GM12865 (cell line): ENCODE measurements at regions not wholly inside any gene's neighbourhood (a gene's known extent, or its start where the extent isn't known, plus 50 kb on each side); places are given as distances from the start of the nearest gene placed in this dataset.

Experiments
- DNase-seq: peaks from one replicate; pipeline ENCODE4 v3.0.0; 2010; ENCODE audit warnings: low read depth
- H3K4me3 ChIP-seq: 2 replicates; pipeline ENCODE4 v1.5.1; 2011; ENCODE audit warnings: mild to moderate bottlenecking, low read depth, low read length, control low read depth
- CTCF ChIP-seq: IDR thresholded peaks from 2 replicates; pipeline ENCODE4 v1.5.1; 2011; ENCODE audit warnings: low read length, control low read depth, low read depth, inconsistent platforms; ENCODE audit not compliant: insufficient read depth; ENCODE audit errors: missing control alignments

DNA sequence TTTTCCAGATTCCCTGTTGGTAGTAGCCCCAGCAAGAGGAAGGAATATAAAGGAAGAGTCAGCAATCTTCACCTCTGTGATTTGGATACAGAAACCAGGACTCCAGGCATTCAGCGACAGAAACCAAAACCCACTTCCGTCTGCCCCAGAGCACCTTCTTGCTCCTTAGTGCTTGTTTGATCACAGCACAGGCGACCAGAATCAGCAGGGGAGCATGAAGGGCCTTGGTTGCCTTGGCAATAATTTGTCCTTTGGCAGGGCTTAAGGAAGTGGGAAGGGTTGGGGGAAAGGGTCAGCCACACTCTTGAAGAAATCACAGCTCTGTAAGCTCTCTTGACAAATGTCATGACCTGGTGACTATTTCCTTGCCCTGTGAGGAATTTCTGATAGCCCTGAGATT is 379.6 kb downstream of the OTUD1 start:
- no peak overlapping the region for H3K4me3 ChIP-seq
- no peak for TF ChIP-seq CTCF
- DNase-seq: peak; percentile 1

- TF ChIP-seq CTCF: no peak
- no peak for DNase-seq
- H3K4me3 ChIP-seq: no peak overlapping the region
These were observed 381.9 kb downstream of the OTUD1 start for GRCh38 chr10:23820792-23821191.

- TF ChIP-seq CTCF: no peak
- DNase-seq: no peak
- H3K4me3 ChIP-seq: no peak overlapping the region
These were observed 384.1 kb upstream of the KIAA1217 start for GRCh38 chr10:23824822-23825221.

- peak; percentile 13 for DNase-seq
- no peak overlapping the region for H3K4me3 ChIP-seq
These were observed 382.5 kb upstream of the KIAA1217 start for GRCh38 chr10:23826421-23826820.

DNA sequence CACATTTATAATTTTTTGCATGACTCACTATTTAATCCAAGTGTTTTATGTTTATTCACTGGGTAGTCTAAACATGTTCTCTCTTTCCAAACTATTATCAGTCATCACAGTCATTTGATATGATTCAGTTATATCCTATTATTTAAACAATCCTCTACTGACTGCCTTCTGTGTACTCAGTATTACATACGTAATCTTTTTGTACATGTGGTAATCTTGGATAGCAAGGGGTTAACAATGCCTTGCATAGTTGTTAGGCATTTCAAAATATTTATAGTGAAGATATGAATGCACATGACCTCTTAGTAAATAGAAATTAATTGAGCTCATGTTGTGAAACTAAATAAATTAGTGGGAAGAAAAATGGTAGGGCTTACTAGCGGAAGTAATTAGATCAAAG is 379.4 kb upstream of the KIAA1217 start:
- DNase-seq: no peak
- no peak for TF ChIP-seq CTCF

More at GRCh38 chr10:23826421-23826820, 382.5 kb upstream of the KIAA1217 start:
- no peak for TF ChIP-seq CTCF

GRCh38 chr10:23834091-23834490 is 374.8 kb upstream of the KIAA1217 start:
- TF ChIP-seq CTCF: no peak
- DNase-seq: no peak
- H3K4me3 ChIP-seq: no peak overlapping the region

More for the DNA sequence above, 379.4 kb upstream of the KIAA1217 start:
- H3K4me3 ChIP-seq: no peak overlapping the region

- H3K4me3 ChIP-seq: no peak overlapping the region
- no peak for TF ChIP-seq CTCF
- no peak for DNase-seq
These were observed 358.3 kb upstream of the KIAA1217 start for GRCh38 chr10:23850631-23851030.
